H1 (cell line): ENCODE measurements at regions not wholly inside any gene's neighbourhood (a gene's known extent, or its start where the extent isn't known, plus 50 kb on each side); places are given as distances from the start of the nearest gene placed in this dataset.

Source experiments
- CTCF ChIA-PET: fragments of 300-600 bp; sonication (Branson Sonifier 250); formaldehyde crosslinking; loops from one replicate; lab custom pipeline; 2021; ENCODE audit not compliant: partially characterized antibody; lab: Charles Lee
- POLR2A ChIA-PET: fragments of 300-600 bp; sonication (Branson Sonifier 250); formaldehyde crosslinking; loops from one replicate; lab custom pipeline; 2021; ENCODE audit warnings: inconsistent platforms; ENCODE audit not compliant: partially characterized antibody; lab: Charles Lee
- DNase-seq, 2 experiments: peaks; one replicate each; pipeline versions ENCODE4 v3.0.0 to v3.0.0-alpha.2; 2010 to 2022; ENCODE audit warnings: low spot score in 2 of 2, low read depth in 1 of 2, mixed read lengths in 1 of 2
- FAIRE-seq: peaks from 2 replicates; lab custom pipeline; 2011; peaks lifted over from hg19 to GRCh38; lab: Jason Lieb, UNC
- H2AFZ ChIP-seq: 2 replicates; pipeline ENCODE4 v1.8.1; 2012; ENCODE audit warnings: low read length, inconsistent platforms
- H2AK5ac ChIP-seq: 2 replicates; pipeline ENCODE4 v1.6.1; 2013; ENCODE audit warnings: low read depth, low read length
- H2BK120ac ChIP-seq: replicated peaks from 2 replicates; pipeline ENCODE3; 2013; ENCODE audit warnings: low read depth, low read length, inconsistent platforms
- H2BK12ac ChIP-seq: 2 replicates; pipeline ENCODE4 v1.6.1; 2013; ENCODE audit warnings: low read depth, low read length
- H2BK15ac ChIP-seq: 2 replicates; pipeline ENCODE4 v1.6.1; 2013; ENCODE audit warnings: low read length
- H2BK20ac ChIP-seq: 2 replicates; pipeline ENCODE4 v1.6.1; 2013; ENCODE audit warnings: low read length
- H2BK5ac ChIP-seq: 2 replicates; pipeline ENCODE4 v1.6.1; 2013; ENCODE audit warnings: low read depth, low read length
- H3K14ac ChIP-seq: 2 replicates; pipeline ENCODE4 v1.6.1; 2013; ENCODE audit warnings: inconsistent platforms; ENCODE audit not compliant: insufficient read length
- H3K18ac ChIP-seq: 2 replicates; pipeline ENCODE4 v1.6.1; 2013; ENCODE audit warnings: low read length; ENCODE audit errors: extremely low read depth
- H3K23ac ChIP-seq: 2 replicates; pipeline ENCODE4 v1.6.1; 2013; ENCODE audit warnings: inconsistent platforms; ENCODE audit not compliant: insufficient read length
- H3K23me2 ChIP-seq: 2 replicates; pipeline ENCODE4 v1.6.1; 2013; ENCODE audit warnings: low read depth, low read length
- H3K27ac ChIP-seq: 2 replicates; pipeline ENCODE4 v1.6.1; 2011; ENCODE audit warnings: low read depth, low read length, inconsistent platforms
- H3K27me3 ChIP-seq, 4 experiments: replicated peaks in 1 of 4; 1 replicate in 1 of 4; 2 replicates in 3 of 4; pipeline versions ENCODE4 v1.6.1 to v1.8.1; 2011 to 2013; ENCODE audit warnings: low read length in 3 of 4, mild to moderate bottlenecking in 3 of 4, inconsistent platforms in 2 of 4, mixed read lengths in 2 of 4, moderate library complexity in 1 of 4; ENCODE audit not compliant: control insufficient read depth in 3 of 4, insufficient read depth in 3 of 4; ENCODE audit errors: extremely low read depth in 1 of 4
- H3K36me3 ChIP-seq, 4 experiments: 2 replicates each; pipeline versions ENCODE4 v1.6.1 to v1.8.1; 2011 to 2013; ENCODE audit warnings: mild to moderate bottlenecking in 4 of 4, low read length in 3 of 4, moderate library complexity in 2 of 4, control low read depth in 1 of 4, inconsistent platforms in 1 of 4; ENCODE audit not compliant: insufficient read depth in 4 of 4, control insufficient read depth in 2 of 4
- H3K4ac ChIP-seq: replicated peaks from 2 replicates; pipeline ENCODE3; 2013; ENCODE audit warnings: low read length, low read depth, mixed read lengths, inconsistent platforms; ENCODE audit not compliant: insufficient read length
- H3K4me1 ChIP-seq, 4 experiments: replicated peaks in 1 of 4; 1 replicate in 1 of 4; 2 replicates in 3 of 4; pipeline versions ENCODE4 v1.6.1 to v1.8.1; 2011 to 2013; ENCODE audit warnings: low read length in 3 of 4, inconsistent platforms in 2 of 4, mixed read lengths in 1 of 4; ENCODE audit not compliant: insufficient read depth in 4 of 4, control insufficient read depth in 3 of 4
- H3K4me2 ChIP-seq, 2 experiments: 2 replicates each; pipeline versions ENCODE4 v1.6.1 to v1.8.1; 2011 to 2013; ENCODE audit warnings: low read depth in 2 of 2, low read length in 2 of 2, control low read depth in 1 of 2, inconsistent platforms in 1 of 2, mild to moderate bottlenecking in 1 of 2; ENCODE audit not compliant: insufficient read depth in 1 of 2
- H3K4me3 ChIP-seq, 4 experiments: fragments of 200-600, 300-600 bp in 1 of 4; sonication (generic), shearing (Covaris generic), sonication (Bioruptor Twin) in 1 of 4; 2 replicates each; pipeline versions ENCODE4 v1.5.1 to v1.8.1; 2011 to 2016; ENCODE audit warnings: low read length in 4 of 4, low read depth in 3 of 4, control low read depth in 2 of 4, inconsistent platforms in 2 of 4, mild to moderate bottlenecking in 2 of 4, mixed read lengths in 1 of 4, moderate library complexity in 1 of 4; ENCODE audit not compliant: insufficient read depth in 2 of 4; ENCODE audit errors: extremely low read depth in 1 of 4
- H3K56ac ChIP-seq: replicated peaks from 2 replicates; pipeline ENCODE3; 2013; ENCODE audit warnings: low read depth, mild to moderate bottlenecking, mixed read lengths, low read length, inconsistent platforms; ENCODE audit not compliant: insufficient read length
- H3K79me1 ChIP-seq: 2 replicates; pipeline ENCODE4 v1.6.1; 2013; ENCODE audit warnings: low read depth, low read length, control low read depth
- H3K79me2 ChIP-seq, 2 experiments: 2 replicates each; pipeline versions ENCODE4 v1.6.1 to v1.8.1; 2012 to 2013; ENCODE audit warnings: low read length in 2 of 2, mild to moderate bottlenecking in 2 of 2, inconsistent platforms in 1 of 2; ENCODE audit not compliant: insufficient read depth in 2 of 2, control insufficient read depth in 1 of 2
- H3K9ac ChIP-seq, 4 experiments: replicated peaks in 1 of 4; 1 replicate in 1 of 4; 2 replicates in 3 of 4; pipeline versions ENCODE4 v1.6.1 to v1.8.1; 2011 to 2013; ENCODE audit warnings: low read depth in 3 of 4, low read length in 3 of 4, control low read depth in 2 of 4, mild to moderate bottlenecking in 2 of 4, moderate library complexity in 2 of 4, inconsistent platforms in 1 of 4; ENCODE audit errors: extremely low read depth in 1 of 4
- H3K9me3 ChIP-seq, 2 experiments: 2 replicates each; pipeline versions ENCODE4 v1.6.1 to v1.8.1; 2012 to 2013; ENCODE audit warnings: mild to moderate bottlenecking in 2 of 2, moderate library complexity in 2 of 2, control low read depth in 1 of 2, inconsistent platforms in 1 of 2, low read depth in 1 of 2, low read length in 1 of 2, mixed read lengths in 1 of 2; ENCODE audit not compliant: insufficient read depth in 2 of 2
- H4K20me1 ChIP-seq, 2 experiments: replicated peaks in 1 of 2; 2 replicates each; pipeline versions ENCODE3 to v1.8.1; 2011 to 2013; ENCODE audit warnings: inconsistent platforms in 2 of 2, low read length in 2 of 2, mild to moderate bottlenecking in 1 of 2; ENCODE audit not compliant: insufficient read depth in 2 of 2, control insufficient read depth in 1 of 2
- H4K5ac ChIP-seq: 2 replicates; pipeline ENCODE4 v1.6.1; 2013; ENCODE audit warnings: low read length, low read depth, mixed read lengths, inconsistent platforms; ENCODE audit not compliant: insufficient read length
- H4K8ac ChIP-seq: 2 replicates; pipeline ENCODE4 v1.8.0; 2013; ENCODE audit warnings: mild to moderate bottlenecking, moderate library complexity, low read length, inconsistent platforms; ENCODE audit not compliant: insufficient read depth; ENCODE audit errors: extremely low read depth
- H4K91ac ChIP-seq: replicated peaks from 2 replicates; pipeline ENCODE3; 2013; ENCODE audit warnings: low read length, mixed read lengths, inconsistent platforms; ENCODE audit not compliant: insufficient read length
- CHD2 ChIP-seq: IDR thresholded peaks from 2 replicates; pipeline ENCODE4 v1.6.1; 2012; ENCODE audit warnings: low read length, improper control_type of control experiment
- EGR1 ChIP-seq: IDR thresholded peaks from 2 replicates; pipeline ENCODE4 v1.6.1; 2011; ENCODE audit warnings: low read depth, low read length, borderline replicate concordance
- KDM4A ChIP-seq: IDR thresholded peaks from one replicate; pipeline ENCODE4 v1.7.1; 2012; ENCODE audit warnings: low read depth, mild to moderate bottlenecking, moderate library complexity, low read length, inconsistent platforms; ENCODE audit not compliant: severe bottlenecking
- RAD21 ChIP-seq, 2 experiments: IDR thresholded peaks in 1 of 2; conservative IDR thresholded peaks in 1 of 2; 2 replicates each; pipeline ENCODE4 v1.6.1; 2011; ENCODE audit warnings: low read depth in 2 of 2, low read length in 2 of 2, improper control_type of control experiment in 1 of 2, inconsistent platforms in 1 of 2, mild to moderate bottlenecking in 1 of 2, moderate library complexity in 1 of 2
- RFX5 ChIP-seq: IDR thresholded peaks from 2 replicates; pipeline ENCODE4 v1.6.1; 2011; ENCODE audit warnings: low read depth, low read length, improper control_type of control experiment, borderline replicate concordance
- WGBS, 2 experiments: shearing (Covaris generic) in 1 of 2; methylation state at CpG; one replicate each; pipeline versions ENCODE4 v1.1.6 to v1.1.7; 2013 to 2015; ENCODE audit warnings: low lambda C conversion rate in 2 of 2, mixed read lengths in 2 of 2, inconsistent platforms in 1 of 2, low coverage in 1 of 2, missing lambda C conversion rate in 1 of 2; ENCODE audit not compliant: insufficient replicate concordance in 2 of 2, insufficient coverage in 1 of 2, insufficient read length in 1 of 2; ENCODE audit errors: extremely low coverage in 1 of 2, missing lambda C conversion rate in 1 of 2; 5-methylcytosine and 5-hydroxymethylcytosine counted together

GRCh38 chr13:109451726-109452125, 334.7 kb downstream of the IRS2 start:
- Histone ChIP-seq H4K91ac (no peak overlapping the region), H4K20me1 (no peaks in the 10 kb centered on the region), H3K18ac (no peak overlapping the region), H2BK5ac (no peak overlapping the region), H4K8ac (no peak overlapping the region), H3K36me3 (peaks cover 0 to 2% (median 0%) of the 10 kb centered on the region in 4 experiments; a peak in 1 of 8 replicates)
- TF ChIP-seq RAD21 (IDR thresholded peaks at IDR 0.05 in 1 of 2, conservative IDR thresholded peaks at IDR 0.05 in 1 of 2; ENCODE audit: low read depth in 2 of 2, low read length in 2 of 2) (0 out of 4 replicates have a peak, but pooled peaks have one; percentile 11 to 13), CHD2 (no peak), KDM4A (no peak), EGR1 (no peak), RFX5 (no peak)
- TF ChIP-seq, all 59 proteins: peak for 1
- ChIA-PET CTCF (interaction anchor here (0.6 kb wide), 1 partner anchor 372 kb away, joined by 3 read pairs; no protein-coding TSS in a partner anchor), POLR2A (no interaction called here)
- Histone ChIP-seq H3K14ac (no peak overlapping the region), H2AFZ (no peak overlapping the region), H2BK20ac (no peak overlapping the region), H3K4me1 (no peaks in the 10 kb centered on the region), H3K9me3 (peaks cover 12 to 13% of the 10 kb centered on the region in 2 experiments; a peak in 3 of 4 replicates), H4K5ac (no peak overlapping the region), H2BK12ac (no peak overlapping the region), H3K4ac (no peak overlapping the region), H2BK120ac (no peak overlapping the region), H2AK5ac (no peak overlapping the region), H3K4me3 (no peak overlapping the region), H3K9ac (no peak overlapping the region), H3K27ac (no peak overlapping the region), H3K23me2 (no peaks in the 10 kb centered on the region; the same call in 1 of the 2 replicates), H3K56ac (no peak overlapping the region), H2BK15ac (no peak overlapping the region), H3K23ac (no peak overlapping the region), H3K4me2 (no peak overlapping the region), H3K79me2 (no peaks in the 10 kb centered on the region), H3K79me1 (no peaks in the 10 kb centered on the region), H3K27me3 (no peaks in the 10 kb centered on the region)
- no peak for FAIRE-seq
- no peak for DNase-seq
- 81% methylated on average over 2 of the region's 2 CpGs; no CpG with 5 or more reads in 1 of the 2 experiments for WGBS, 2 experiments
